Stromal cell of bone marrow (primary cell): ENCODE measurements at regions not wholly inside any gene's neighbourhood (a gene's known extent, or its start where the extent isn't known, plus 50 kb on each side); places are given as distances from the start of the nearest gene placed in this dataset.
"Not testable (repeated sequence)": the region's sequence is repeated elsewhere in the genome, so short reads cannot be mapped to it uniquely, and the experiment has no call there.

ENCODE experiments used
- DNase-seq: peaks from one replicate; pipeline ENCODE4 v3.0.0-alpha.2; 2012; ENCODE audit warnings: low read depth

GRCh38 chr17:28247671-28248555 lies 71.1 kb upstream of the TMEM97 start:
- no peak for DNase-seq

DNA sequence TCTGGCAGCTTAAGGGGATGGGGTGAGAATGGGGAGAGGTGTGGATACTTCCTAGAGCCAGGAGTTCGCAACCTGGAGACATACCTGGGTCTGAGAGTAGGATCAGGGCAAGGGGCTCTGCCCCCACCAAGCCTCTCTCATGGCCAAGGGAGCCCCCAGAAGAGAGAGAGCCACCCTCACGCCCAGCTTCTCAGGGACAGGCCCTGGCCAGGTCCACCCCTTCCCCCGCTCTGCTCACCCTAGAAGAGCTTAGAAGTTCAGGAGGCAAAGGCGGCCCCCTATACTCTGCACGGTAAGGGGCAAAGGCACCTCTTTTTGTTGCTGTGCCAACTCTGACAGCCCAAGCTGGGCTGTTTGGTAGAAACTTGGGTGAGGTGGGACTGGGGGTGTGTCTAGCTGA lies 69.3 kb upstream of the TMEM97 start:
- DNase-seq: no peak

GRCh38 chr17:28252436-28252835 lies 66.6 kb upstream of the TMEM97 start:
- peak; percentile 28 for DNase-seq

DNA sequence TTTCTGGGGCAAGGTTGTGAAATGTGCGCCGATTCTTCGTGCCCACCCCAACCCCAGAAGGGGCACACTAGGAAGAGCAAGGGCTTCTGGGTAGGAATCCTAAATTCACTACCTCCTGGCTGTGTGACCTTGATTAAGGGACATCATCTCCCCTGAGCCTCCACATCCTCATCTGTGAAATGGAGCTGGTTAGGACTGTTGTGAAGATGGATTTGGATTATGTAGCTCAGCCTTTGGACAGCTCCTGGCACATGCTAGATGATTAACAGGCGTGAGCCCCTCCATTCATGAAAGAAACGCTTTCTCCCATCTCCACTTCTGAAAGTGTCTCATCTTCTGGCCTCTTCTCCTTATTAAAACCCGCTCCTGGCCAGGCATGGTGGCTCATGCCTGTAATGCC lies 65.3 kb upstream of the TMEM97 start:
- no peak for DNase-seq

DNA sequence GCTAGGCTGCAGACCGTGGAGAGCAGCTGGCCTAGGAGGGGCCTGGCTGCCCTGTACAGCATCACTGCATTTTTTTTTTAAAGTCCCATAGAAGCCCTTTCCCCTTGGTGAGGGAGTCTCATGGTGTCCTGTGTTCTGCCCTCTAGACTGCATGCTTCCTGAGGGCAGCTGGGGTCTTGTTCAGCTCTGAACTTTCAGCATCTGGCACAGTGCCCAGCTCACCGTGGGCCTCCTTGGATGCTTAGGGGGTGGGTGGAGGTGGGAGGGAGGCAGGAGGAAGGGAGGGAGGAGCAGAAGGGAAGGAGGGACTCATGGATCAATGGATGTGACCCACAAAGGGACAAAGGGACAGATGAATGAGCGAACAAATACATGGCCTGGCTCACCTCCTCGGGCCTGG lies 63.4 kb upstream of the TMEM97 start:
- DNase-seq: no peak

GRCh38 chr17:28256370-28256769 lies 62.6 kb upstream of the TMEM97 start:
- no peak for DNase-seq

GRCh38 chr17:28256881-28257280 lies 62.1 kb upstream of the TMEM97 start:
- DNase-seq: no peak

GRCh38 chr17:28258347-28258887 lies 60.6 kb upstream of the TMEM97 start:
- no peak for DNase-seq

DNA sequence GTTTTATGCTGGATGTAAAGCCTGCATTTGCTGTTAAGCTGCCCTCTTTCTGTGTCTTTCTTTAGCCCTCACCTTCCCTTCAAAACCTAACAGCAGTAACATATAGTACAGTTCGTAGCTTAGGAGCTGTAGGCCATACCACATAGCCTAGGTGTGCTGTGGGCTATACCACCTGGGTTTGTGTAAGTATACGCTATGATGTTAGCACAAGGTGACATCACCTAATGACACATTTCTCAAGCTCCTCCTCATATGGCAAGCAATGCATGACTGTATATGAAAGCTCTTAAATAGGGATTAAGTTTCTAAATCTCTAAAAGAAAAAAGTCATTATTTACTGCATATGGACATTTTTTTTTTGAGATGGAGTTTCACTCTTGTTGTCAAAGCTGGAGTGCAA lies 57.8 kb upstream of the TMEM97 start:
- DNase-seq: no peak

DNA sequence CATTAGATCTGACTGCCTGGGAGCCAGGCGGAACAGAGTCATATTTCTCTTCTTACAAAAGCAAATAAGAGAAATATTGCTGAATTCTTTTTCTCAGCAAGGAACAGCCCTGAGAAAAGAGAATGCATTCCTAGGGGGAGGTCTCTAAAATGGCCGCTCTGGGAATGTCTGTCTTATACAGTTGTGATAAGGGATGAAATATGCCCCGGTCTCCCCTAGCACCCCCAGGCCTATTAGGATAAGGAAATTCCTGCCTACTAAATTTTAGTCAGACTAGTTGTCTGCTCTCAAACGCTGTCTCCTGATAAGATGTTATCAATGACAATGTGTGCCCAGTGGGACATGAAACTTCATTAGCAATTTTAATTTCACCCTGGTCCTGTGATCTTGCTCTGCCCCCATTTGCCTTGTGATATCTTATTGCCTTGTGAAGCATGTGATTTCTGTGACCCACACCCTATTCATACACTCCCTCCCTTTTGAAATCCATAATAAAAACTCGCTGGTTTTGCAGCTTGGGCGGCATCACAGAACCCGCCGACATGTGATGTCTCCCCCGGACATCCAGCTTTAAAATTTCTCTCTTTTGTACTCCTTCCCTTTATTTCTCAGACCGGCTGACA lies 56.8 kb upstream of the TMEM97 start:
- not testable (repeated sequence) for DNase-seq

- DNase-seq: peak; percentile 44
Observed at GRCh38 chr17:28264902-28265548, 54.0 kb upstream of the TMEM97 start.

GRCh38 chr17:28265856-28266546 lies 53.0 kb upstream of the TMEM97 start:
- DNase-seq: not testable (repeated sequence)

DNA sequence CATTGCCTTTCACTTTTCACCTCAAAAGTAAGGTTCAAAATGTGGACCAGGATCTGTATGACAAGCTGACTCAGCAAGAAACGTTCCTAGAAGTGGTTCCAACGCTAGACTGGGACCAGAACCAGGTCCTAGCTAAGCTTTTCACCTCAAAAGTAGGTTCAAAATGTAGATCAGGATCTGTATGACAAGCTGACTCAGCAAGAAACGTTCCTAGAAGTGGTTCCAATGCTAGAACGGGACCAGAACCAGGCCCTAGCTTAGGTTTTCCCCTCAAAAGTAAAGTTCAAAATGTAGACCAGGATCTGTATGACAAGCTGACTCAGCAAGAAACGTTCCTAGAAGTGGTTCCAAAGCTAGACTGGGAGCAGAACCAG lies 52.5 kb upstream of the TMEM97 start:
- not testable (repeated sequence) for DNase-seq

DNA sequence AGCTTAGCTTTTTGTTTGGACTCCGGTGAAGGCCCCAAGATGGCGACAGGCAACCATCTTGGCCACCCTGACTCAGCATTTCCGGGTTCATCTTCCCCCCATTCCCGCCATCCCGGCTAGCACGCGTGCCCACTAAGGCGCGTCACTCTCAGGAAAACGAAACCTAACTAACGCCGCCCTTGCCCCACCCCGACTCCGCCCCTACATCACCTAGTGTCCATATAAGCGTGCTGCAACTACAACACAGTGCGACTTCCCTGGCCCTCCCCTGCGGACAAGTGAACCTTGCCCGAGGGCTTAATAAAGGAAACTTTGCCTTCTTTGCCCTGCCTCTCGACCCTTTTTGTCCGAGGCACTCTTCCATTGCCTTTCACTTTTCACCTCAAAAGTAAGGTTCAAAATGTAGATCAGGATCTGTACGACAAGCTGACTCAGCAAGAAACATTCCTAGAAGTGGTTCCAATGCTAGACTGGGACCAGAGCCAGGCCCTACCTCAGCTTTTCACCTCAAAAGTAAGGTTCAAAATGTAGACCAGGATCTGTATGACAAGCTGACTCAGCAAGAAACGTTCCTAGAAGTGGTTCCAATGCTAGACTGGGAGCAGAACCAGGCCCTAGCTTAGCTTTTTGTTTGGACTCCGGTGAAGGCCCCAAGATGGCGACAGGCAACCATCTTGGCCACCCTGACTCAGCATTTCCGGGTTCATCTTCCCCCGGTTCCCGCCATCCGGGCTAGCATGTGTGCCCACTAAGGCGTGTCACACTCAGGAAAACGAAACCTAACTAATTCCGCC lies 51.9 kb upstream of the TMEM97 start:
- not testable (repeated sequence) for DNase-seq

DNA sequence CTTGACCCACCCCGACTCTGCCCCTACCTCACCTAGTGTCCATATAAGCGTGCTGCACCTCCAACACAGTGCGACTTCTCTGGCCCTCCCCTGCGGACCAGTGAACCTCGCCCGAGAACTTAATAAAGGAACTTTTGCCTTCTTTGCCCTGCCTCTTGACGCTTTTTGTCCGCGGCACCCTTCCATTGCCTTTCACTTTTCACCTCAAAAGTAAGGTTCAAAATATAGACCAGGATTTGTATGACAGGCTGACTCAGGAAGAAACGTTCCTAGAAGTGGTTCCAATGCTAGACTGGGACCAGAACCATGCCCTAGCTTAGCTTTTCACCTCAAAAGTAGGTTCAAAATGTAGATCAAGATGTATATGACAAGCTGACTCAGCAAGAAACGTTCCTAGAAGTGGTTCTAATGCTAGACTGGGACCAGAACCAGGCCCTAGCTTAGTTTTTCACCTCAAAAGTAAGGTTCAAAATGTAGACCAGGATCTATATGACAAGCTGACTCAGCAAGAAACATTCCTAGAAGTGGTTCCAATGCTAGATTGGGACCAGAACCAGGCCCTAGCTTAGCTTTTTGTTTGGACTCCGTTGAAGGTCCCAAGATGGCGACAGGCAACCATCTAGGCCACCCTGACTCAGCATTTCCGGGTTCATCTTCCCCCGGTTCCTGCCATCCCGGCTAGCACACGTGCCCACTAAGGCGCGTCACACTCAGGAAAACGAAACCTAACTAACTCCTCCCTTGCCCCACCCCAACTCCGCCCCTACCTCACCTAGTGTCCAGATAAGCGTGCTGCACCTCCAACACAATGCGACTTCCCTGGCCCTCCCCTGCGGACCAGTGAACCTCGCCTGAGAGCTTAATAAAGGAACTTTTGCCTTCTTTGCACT lies 51.0 kb upstream of the TMEM97 start:
- DNase-seq: no peak

GRCh38 chr17:28268610-28269313 lies 50.2 kb upstream of the TMEM97 start:
- no peak for DNase-seq
